ENCODE measurements at regions not wholly inside any gene's neighbourhood (a gene's known extent, or its start where the extent isn't known, plus 50 kb on each side); places are given as distances from the start of the nearest gene placed in this dataset.

GRCh38 chr3:156014489-156014888 is 105.9 kb upstream of the KCNAB1 start:
- no peaks in the 10 kb centered on the region for H3K27me3 ChIP-seq (ENCODE audit: control insufficient read depth, insufficient read depth, low read length)
- POLR2A ChIA-PET, result no interaction called here
- no peak overlapping the region for H3K4me3 ChIP-seq (ENCODE audit: low read depth, low read length)
- H3K36me3 ChIP-seq (ENCODE audit: control insufficient read depth, insufficient read depth, low read length), result no peaks in the 10 kb centered on the region
- CTCF ChIA-PET, result no interaction called here
- no peak for TF ChIP-seq CTCF (IDR thresholded peaks at IDR 0.05; ENCODE audit: insufficient read depth, low read depth, low read length)
- no peak for DNase-seq (ENCODE audit: low read depth)

- ChIA-PET CTCF (interaction anchor here (1.6 kb wide), 1 partner anchor 27 kb away, joined by 3 read pairs; no protein-coding TSS in a partner anchor), POLR2A (no interaction called here)
- TF ChIP-seq CTCF (IDR thresholded peaks at IDR 0.05; ENCODE audit: insufficient read depth, low read depth, low read length), result no peak
- DNase-seq (ENCODE audit: low read depth), result no peak
- Histone ChIP-seq H3K27me3 (ENCODE audit: control insufficient read depth, insufficient read depth, low read length) (no peaks in the 10 kb centered on the region), H3K36me3 (ENCODE audit: control insufficient read depth, insufficient read depth, low read length) (no peaks in the 10 kb centered on the region), H3K4me3 (ENCODE audit: low read depth, low read length) (no peak overlapping the region)
Measured at GRCh38 chr3:156016902-156017301, 103.5 kb upstream of the KCNAB1 start.

GRCh38 chr3:156017352-156018030 is 102.9 kb upstream of the KCNAB1 start:
- DNase-seq (ENCODE audit: low read depth), result no peak
- Histone ChIP-seq H3K4me3 (ENCODE audit: low read depth, low read length) (no peak overlapping the region), H3K36me3 (ENCODE audit: control insufficient read depth, insufficient read depth, low read length) (no peaks in the 10 kb centered on the region), H3K27me3 (ENCODE audit: control insufficient read depth, insufficient read depth, low read length) (no peaks in the 10 kb centered on the region)
- no peak for TF ChIP-seq CTCF (IDR thresholded peaks at IDR 0.05; ENCODE audit: insufficient read depth, low read depth, low read length)
- POLR2A ChIA-PET, result no interaction called here
- CTCF ChIA-PET, result interaction anchor here (1.6 kb wide), 1 partner anchor 26 kb away, joined by 3 read pairs; no protein-coding TSS in a partner anchor

- POLR2A ChIA-PET, result no interaction called here
- H3K4me3 ChIP-seq (ENCODE audit: low read depth, low read length), result no peak overlapping the region
- H3K36me3 ChIP-seq (ENCODE audit: control insufficient read depth, insufficient read depth, low read length), result no peaks in the 10 kb centered on the region
- no peak for TF ChIP-seq CTCF (IDR thresholded peaks at IDR 0.05; ENCODE audit: insufficient read depth, low read depth, low read length)
- H3K27me3 ChIP-seq (ENCODE audit: control insufficient read depth, insufficient read depth, low read length), result peaks cover 2% of the 10 kb centered on the region; the same call in 1 of the 2 replicates
- CTCF ChIA-PET, result interaction anchor here (0.9 kb wide), 1 partner anchor 47 kb away, joined by 3 read pairs; no protein-coding TSS in a partner anchor
- no peak for DNase-seq (ENCODE audit: low read depth)
Measured at GRCh38 chr3:156024904-156025533, 95.4 kb upstream of the KCNAB1 start.

- ChIA-PET CTCF (interaction anchor here (0.8 to 1.2 kb wide), 2 partner anchors 9 to 15 kb away, joined by 3 read pairs; no protein-coding TSS in a partner anchor), POLR2A (no interaction called here)
- no peak for TF ChIP-seq CTCF (IDR thresholded peaks at IDR 0.05; ENCODE audit: insufficient read depth, low read depth, low read length)
- H3K36me3 ChIP-seq (ENCODE audit: control insufficient read depth, insufficient read depth, low read length), result no peaks in the 10 kb centered on the region
- no peak overlapping the region for H3K4me3 ChIP-seq (ENCODE audit: low read depth, low read length)
- H3K27me3 ChIP-seq (ENCODE audit: control insufficient read depth, insufficient read depth, low read length), result no peaks in the 10 kb centered on the region; the same call in 1 of the 2 replicates
- no peak for DNase-seq (ENCODE audit: low read depth)
Measured at GRCh38 chr3:156029208-156029607, 91.2 kb upstream of the KCNAB1 start.

Data from BJ (cell line).